IPS-NIHi11 (cell line): ENCODE measurements at regions not wholly inside any gene's neighbourhood (a gene's known extent, or its start where the extent isn't known, plus 50 kb on each side); places are given as distances from the start of the nearest gene placed in this dataset.
"Not testable (repeated sequence)": the region's sequence is repeated elsewhere in the genome, so short reads cannot be mapped to it uniquely, and the experiment has no call there.

Experiments
- DNase-seq: peaks from one replicate; pipeline ENCODE4 v3.0.0; 2012; ENCODE audit warnings: mixed read lengths, low spot score

- no peak for DNase-seq
Observed at GRCh38 chr1:243996223-243996622, 54.9 kb upstream of the ZBTB18 start.

- DNase-seq: no peak
Observed at GRCh38 chr1:243991650-243992049, 59.4 kb upstream of the ZBTB18 start.

DNA sequence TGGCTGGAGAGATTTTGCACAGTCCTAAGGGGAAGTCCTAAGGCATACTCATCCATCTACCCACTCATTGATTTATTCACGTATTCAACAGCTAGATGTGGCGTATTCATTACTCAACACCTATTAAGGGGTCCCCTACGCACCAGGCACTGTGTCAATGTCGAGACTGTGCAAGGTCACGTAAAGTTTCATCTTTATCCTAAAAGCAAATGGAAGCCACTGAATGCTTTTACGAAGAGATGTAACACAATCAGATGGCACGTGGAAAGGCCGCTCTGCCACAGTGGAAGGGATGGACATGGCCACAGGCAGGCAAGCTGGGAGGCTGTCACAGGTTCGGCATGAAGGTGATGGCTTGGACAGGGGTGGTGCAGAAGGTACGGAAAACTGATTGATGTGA, 66.3 kb upstream of the ZBTB18 start:
- DNase-seq: no peak

DNA sequence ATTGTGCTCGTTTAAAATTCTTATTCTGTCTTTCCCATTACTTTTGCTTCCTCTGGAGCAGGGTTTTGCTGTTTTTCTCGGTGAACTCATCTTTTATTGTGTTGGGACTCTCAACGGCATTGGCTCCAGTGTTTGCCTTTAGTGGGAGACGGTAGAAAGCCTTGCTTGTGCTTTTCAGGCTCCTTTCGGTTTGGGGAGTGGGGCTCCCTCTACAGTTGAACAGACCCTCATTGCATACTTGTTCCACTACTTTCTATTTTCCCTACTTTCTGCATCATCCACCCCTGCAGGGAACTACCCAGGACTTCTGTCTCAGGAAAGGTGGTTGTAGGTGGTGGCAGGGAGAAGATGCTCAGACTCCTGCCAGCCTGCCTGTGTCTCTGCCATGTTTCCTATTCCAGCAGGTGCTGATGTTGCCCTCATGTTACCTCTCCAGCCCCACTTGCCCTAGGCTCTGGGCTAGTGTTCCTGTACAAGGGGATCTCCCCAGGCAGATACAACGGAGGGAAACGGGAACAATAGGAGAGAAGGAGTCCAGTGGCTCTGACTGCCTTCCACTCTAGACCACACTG, 68.5 kb upstream of the ZBTB18 start:
- peak; percentile 68 for DNase-seq

- no peak for DNase-seq
Observed at GRCh38 chr1:243980471-243980870, 70.6 kb upstream of the ZBTB18 start.

DNA sequence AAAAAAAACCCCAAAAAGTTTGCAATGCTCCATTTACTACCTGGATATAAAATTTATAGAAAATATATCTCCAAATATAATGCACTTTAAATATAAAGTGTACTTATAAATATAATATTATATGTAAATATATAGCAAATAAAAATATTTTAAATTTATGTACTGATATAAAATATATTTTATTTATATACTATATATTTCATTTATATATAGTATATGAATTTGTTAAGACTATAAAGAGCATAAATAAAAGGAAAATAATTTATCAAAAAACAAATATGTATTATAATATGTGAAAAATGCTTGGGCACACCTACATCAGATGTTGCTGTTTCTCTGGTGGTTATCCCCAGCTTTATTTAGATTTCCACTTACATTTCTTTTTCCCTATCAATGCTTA, 71.0 kb upstream of the ZBTB18 start:
- DNase-seq: no peak

- peak; percentile 17 for DNase-seq
Observed at GRCh38 chr1:243979396-243979795, 71.7 kb upstream of the ZBTB18 start.

- no peak for DNase-seq
Observed at GRCh38 chr1:243977094-243977493, 74.0 kb upstream of the ZBTB18 start.

- peak; percentile 32 for DNase-seq
Observed at GRCh38 chr1:243974451-243975292, 76.4 kb upstream of the ZBTB18 start.

- DNase-seq: no peak
Observed at GRCh38 chr1:243973169-243973568, 77.9 kb upstream of the ZBTB18 start.

- no peak for DNase-seq
Observed at GRCh38 chr1:243970077-243970476, 81.0 kb upstream of the ZBTB18 start.

- no peak for DNase-seq
Observed at GRCh38 chr1:243968413-243968812, 82.7 kb upstream of the ZBTB18 start.

- DNase-seq: no peak
Observed at GRCh38 chr1:243964915-243965314, 86.2 kb upstream of the ZBTB18 start.

DNA sequence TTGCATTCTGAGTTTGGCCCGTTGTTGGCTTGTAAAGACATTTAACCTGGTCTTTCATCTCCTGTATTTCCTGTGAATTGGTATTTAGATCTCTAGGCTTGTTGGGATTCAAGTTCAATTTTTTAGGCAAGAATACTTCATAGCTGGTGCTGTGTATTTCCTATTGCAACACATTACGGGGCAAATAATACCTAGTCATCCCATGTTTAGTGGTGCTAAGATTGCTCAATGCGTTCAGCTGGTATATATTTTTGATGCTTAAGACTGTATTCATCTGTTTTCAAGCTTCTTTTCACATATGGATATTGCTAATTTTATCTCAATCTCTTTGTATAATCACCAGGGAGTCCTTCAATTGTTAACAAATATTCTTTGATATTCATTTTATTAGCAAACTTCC, 87.5 kb upstream of the ZBTB18 start:
- DNase-seq: no peak

DNA sequence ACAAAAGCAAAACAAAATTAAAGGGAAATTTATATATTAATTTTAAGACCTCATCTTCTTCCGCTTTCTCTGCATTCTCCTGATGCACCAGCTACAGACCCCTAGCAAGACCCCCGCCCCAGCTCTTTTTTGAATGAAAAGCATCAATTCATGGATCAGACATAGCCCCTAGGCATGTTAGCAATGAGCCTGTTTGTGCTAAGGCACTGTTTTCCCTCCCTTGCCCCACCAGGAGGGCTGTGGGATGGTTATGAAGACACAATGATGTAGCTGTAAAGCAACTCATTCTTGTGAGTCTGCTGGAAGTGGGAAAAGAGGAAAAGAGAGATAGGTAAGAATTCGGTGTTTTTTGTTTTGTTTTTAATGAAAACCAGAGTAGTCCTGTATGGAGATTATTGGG, 88.5 kb upstream of the ZBTB18 start:
- no peak for DNase-seq

DNA sequence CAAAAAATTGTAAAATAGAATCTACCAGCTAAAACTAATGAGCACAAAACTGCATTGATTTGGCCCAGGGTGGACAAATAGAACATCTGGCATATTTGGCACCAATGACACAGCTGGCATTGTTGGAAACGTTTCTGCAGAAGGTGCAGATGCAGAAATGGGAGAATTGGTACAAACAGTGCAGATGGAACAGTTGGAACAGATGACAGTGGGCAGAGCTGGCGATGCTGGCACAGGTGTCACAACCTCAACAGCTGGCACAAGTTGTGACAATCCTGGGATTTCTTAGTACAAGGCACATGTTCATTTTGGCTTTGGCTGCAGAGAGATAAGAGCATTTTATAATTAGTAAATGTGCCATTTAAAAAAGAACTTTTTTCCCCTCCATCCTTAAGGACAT, 91.1 kb upstream of the ZBTB18 start:
- no peak for DNase-seq

- no peak for DNase-seq
Observed at GRCh38 chr1:243957141-243957540, 93.9 kb upstream of the ZBTB18 start.

DNA sequence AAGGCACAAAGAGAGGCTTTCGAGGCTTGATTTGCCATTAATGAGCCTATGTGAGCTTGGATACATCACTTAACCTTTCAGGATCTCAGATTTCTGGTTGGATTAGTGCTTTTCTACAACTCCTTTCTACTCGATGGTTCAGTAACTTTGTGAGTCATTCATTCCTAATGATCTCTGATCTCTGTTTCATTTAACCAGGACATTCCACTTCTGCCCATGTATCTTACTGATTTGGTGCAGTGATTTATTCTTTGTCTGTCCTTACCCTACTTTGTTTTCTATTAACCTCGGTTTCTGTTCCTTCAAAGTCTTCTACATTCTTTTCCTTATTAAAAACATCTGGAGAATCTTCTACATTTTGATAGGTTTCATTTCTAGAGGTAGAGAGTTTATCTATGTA, 94.6 kb upstream of the ZBTB18 start:
- no peak for DNase-seq

GRCh38 chr1:243951207-243951606, 99.9 kb upstream of the ZBTB18 start:
- DNase-seq: not testable (repeated sequence)

DNA sequence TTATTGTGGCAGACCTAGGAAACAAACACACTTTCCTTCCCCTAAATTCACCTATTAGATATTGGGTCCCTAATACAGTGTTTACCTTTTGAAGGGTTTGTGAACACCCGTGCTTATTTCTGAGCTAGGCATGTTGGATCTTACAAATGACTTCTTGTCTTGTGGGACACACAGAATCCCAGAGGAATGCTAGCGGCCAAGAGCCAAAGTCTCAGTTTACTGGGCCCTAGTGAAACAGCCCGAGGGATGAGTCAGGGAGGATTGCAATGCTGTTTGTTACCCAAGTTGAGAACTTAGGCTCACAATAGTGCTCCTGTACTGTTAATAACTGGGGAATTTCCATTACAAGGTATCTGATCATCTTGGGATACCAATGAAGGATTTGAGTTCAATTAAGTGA, 100.1 kb upstream of the AKT3 start:
- DNase-seq: no peak

DNA sequence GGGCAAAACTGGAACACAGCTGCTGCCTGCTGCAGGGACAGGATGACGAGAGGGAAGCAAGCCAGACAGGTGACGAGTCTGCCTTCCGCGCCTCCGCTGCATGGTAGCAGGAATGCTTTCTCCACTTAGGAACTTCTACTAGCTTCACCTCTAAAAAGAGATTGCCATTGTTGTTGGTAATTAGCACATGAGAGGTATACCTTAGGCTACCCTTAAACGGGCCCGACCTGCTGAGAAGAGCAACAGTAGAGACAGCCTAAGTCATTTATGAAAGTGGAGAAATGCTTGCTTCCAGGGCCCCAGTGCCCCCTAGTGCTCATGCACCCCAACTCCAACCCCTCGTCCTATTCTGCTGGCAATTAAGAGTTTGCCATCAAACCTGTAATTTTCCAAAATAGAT, 96.9 kb upstream of the AKT3 start:
- peak; percentile 62 for DNase-seq

- no peak for DNase-seq
Observed at GRCh38 chr1:243946253-243946652, 96.2 kb upstream of the AKT3 start.

DNA sequence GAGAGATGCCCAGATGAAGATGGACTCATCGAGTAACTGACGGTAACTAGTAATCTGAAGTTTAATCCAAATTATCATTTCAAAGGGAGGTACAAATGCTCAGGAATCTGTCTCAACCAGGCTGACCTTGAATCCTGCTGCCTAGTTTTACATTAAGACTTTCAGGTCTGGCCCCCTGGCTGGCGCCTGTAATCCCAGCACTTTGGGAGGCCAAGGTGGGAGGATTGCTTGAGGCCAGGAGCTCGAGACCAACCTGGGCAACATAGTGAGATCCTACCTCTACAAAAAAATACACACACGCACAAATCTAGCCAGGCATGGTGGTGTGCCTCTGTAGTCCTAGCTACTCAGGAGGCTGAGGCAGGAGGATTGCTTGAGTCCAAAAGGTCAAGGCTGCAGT, 95.7 kb upstream of the AKT3 start:
- DNase-seq: no peak
